Neuronal stem cell (in vitro differentiated cells): ENCODE measurements at regions not wholly inside any gene's neighbourhood (a gene's known extent, or its start where the extent isn't known, plus 50 kb on each side); places are given as distances from the start of the nearest gene placed in this dataset.

ENCODE experiments used
- DNase-seq: peaks from one replicate; pipeline ENCODE4 v3.0.0-alpha.2; 2013; ENCODE audit warnings: low spot score
- H2AFZ ChIP-seq: one replicate; pipeline ENCODE4 v1.6.1; 2013; ENCODE audit warnings: mild to moderate bottlenecking, low read length, inconsistent platforms
- H2AK5ac ChIP-seq: 2 replicates; pipeline ENCODE4 v1.6.1; 2013; ENCODE audit warnings: low read depth, mild to moderate bottlenecking, inconsistent platforms, low read length, moderate library complexity, mixed read lengths
- H2BK120ac ChIP-seq: 2 replicates; pipeline ENCODE4 v1.6.1; 2013; ENCODE audit warnings: low read depth, mild to moderate bottlenecking, inconsistent platforms, low read length, moderate library complexity, mixed read lengths
- H2BK12ac ChIP-seq: one replicate; pipeline ENCODE4 v1.6.1; 2013; ENCODE audit warnings: low read length, inconsistent platforms
- H2BK15ac ChIP-seq: 2 replicates; pipeline ENCODE4 v1.6.1; 2013; ENCODE audit warnings: mild to moderate bottlenecking, low read length, inconsistent platforms, mixed read lengths
- H2BK5ac ChIP-seq: one replicate; pipeline ENCODE4 v1.6.1; 2013; ENCODE audit warnings: inconsistent platforms, mild to moderate bottlenecking, low read length, moderate library complexity
- H3K14ac ChIP-seq: one replicate; pipeline ENCODE4 v1.6.1; 2013; ENCODE audit warnings: low read length, inconsistent platforms
- H3K18ac ChIP-seq: 2 replicates; pipeline ENCODE4 v1.6.1; 2013; ENCODE audit warnings: low read length, inconsistent platforms
- H3K23ac ChIP-seq: 2 replicates; pipeline ENCODE4 v1.6.1; 2013; ENCODE audit warnings: low read depth, mild to moderate bottlenecking, mixed read lengths, low read length, inconsistent platforms; ENCODE audit not compliant: poor library complexity
- H3K27ac ChIP-seq: replicated peaks from 3 replicates; pipeline ENCODE4 v1.5.1; 2013; ENCODE audit warnings: low read length, inconsistent platforms
- H3K27me3 ChIP-seq, 3 experiments: 2 replicates each; pipeline ENCODE4 v1.6.1; 2013; ENCODE audit warnings: low read length in 3 of 3, mild to moderate bottlenecking in 2 of 3, inconsistent platforms in 1 of 3, low read depth in 1 of 3, mixed read lengths in 1 of 3, moderate library complexity in 1 of 3; ENCODE audit not compliant: control insufficient read depth in 3 of 3, insufficient read depth in 3 of 3
- H3K36me3 ChIP-seq, 2 donors: replicated peaks in 1 of 2; 2 replicates each; pipeline ENCODE4 v1.6.1; 2013; ENCODE audit warnings: low read length in 2 of 2; ENCODE audit not compliant: control insufficient read depth in 2 of 2, insufficient read depth in 2 of 2
- H3K4ac ChIP-seq: 2 replicates; pipeline ENCODE4 v1.6.1; 2013; ENCODE audit warnings: inconsistent platforms, mild to moderate bottlenecking, low read length, moderate library complexity
- H3K4me1 ChIP-seq, 2 donors: 1 replicate in 1 of 2; 2 replicates in 1 of 2; pipeline ENCODE4 v1.6.1; 2013; ENCODE audit warnings: low read length in 2 of 2, low read depth in 1 of 2; ENCODE audit not compliant: control insufficient read depth in 2 of 2, insufficient read depth in 1 of 2
- H3K4me2 ChIP-seq: one replicate; pipeline ENCODE4 v1.6.1; 2013; ENCODE audit warnings: mild to moderate bottlenecking, low read length, inconsistent platforms; ENCODE audit not compliant: insufficient read depth, poor library complexity, severe bottlenecking
- H3K4me3 ChIP-seq, 2 donors: 2 replicates each; pipeline ENCODE4 v1.5.1; 2013; ENCODE audit warnings: low read length in 2 of 2, mild to moderate bottlenecking in 2 of 2, inconsistent platforms in 1 of 2, moderate library complexity in 1 of 2
- H3K79me1 ChIP-seq: one replicate; pipeline ENCODE4 v1.6.1; 2013; ENCODE audit warnings: low read depth, mild to moderate bottlenecking, inconsistent platforms, low read length, moderate library complexity
- H3K9ac ChIP-seq: one replicate; pipeline ENCODE4 v1.6.1; 2013; ENCODE audit warnings: mild to moderate bottlenecking, low read depth, low read length, inconsistent platforms; ENCODE audit not compliant: poor library complexity
- H3K9me3 ChIP-seq, 2 donors: replicated peaks in 1 of 2; 2 replicates each; pipeline versions ENCODE3 to v1.6.1; 2013; ENCODE audit warnings: low read length in 2 of 2, mild to moderate bottlenecking in 2 of 2, inconsistent platforms in 1 of 2, low read depth in 1 of 2, mixed read lengths in 1 of 2, moderate library complexity in 1 of 2; ENCODE audit not compliant: control insufficient read depth in 2 of 2, insufficient read depth in 1 of 2
- H4K8ac ChIP-seq: one replicate; pipeline ENCODE4 v1.6.1; 2013; ENCODE audit warnings: low read depth, mild to moderate bottlenecking, inconsistent platforms, low read length, moderate library complexity
- H4K91ac ChIP-seq: one replicate; pipeline ENCODE4 v1.6.1; 2013; ENCODE audit warnings: low read length, low read depth, mild to moderate bottlenecking, inconsistent platforms; ENCODE audit not compliant: poor library complexity
- WGBS, 2 donors: extraction: QIAGEN DNeasy Blood & Tissue Kit; methylation state at CpG; one replicate each; pipeline ENCODE4 v1.1.7; 2013; ENCODE audit warnings: missing lambda C conversion rate in 2 of 2, mixed read lengths in 1 of 2; ENCODE audit not compliant: insufficient read length in 2 of 2, insufficient replicate concordance in 1 of 2; ENCODE audit errors: extremely low coverage in 2 of 2; 5-methylcytosine and 5-hydroxymethylcytosine counted together

DNA sequence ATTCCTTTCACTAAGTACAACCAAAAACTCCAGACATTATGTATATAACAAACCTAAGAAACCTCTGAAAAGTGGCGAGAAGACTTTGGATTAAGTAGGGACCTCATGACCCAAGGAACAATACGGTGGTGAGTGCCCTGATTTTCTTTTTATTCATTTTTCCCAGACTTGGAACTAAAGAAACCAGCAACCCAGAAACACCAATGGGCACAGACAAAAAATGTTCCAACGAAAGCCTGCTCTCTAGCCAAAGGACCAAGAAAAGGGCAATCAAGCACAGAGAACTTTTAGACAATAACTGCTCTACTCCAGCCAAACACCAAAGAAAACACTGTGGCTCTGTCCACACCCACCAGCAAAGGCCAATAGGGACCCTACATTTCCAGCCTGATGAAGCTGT is 66.2 kb upstream of the SSBP2 start:
- Histone ChIP-seq H3K4me3 (no peak overlapping the region), H3K4me2 (no peak overlapping the region), H2AFZ (no peak overlapping the region), H3K4ac (no peak overlapping the region), H3K9me3 (no peaks in the 10 kb centered on the region), H4K91ac (no peak overlapping the region), H3K23ac (no peak overlapping the region), H3K36me3 (no peaks in the 10 kb centered on the region), H3K18ac (no peak overlapping the region), H3K27me3 (no peaks in the 10 kb centered on the region), H2BK12ac (no peak overlapping the region), H4K8ac (no peak overlapping the region), H2BK120ac (no peak overlapping the region), H3K14ac (no peak overlapping the region), H3K9ac (no peak overlapping the region), H3K4me1 (peaks cover 0 to 2% of the 10 kb centered on the region in 2 donors), H2BK15ac (no peak overlapping the region), H2BK5ac (no peak overlapping the region), H3K27ac (no peak overlapping the region), H2AK5ac (no peak overlapping the region), H3K79me1 (no peaks in the 10 kb centered on the region)
- no CpG with 5 or more reads among the region's 3 CpGs for WGBS, 2 donors
- no peak for DNase-seq

DNA sequence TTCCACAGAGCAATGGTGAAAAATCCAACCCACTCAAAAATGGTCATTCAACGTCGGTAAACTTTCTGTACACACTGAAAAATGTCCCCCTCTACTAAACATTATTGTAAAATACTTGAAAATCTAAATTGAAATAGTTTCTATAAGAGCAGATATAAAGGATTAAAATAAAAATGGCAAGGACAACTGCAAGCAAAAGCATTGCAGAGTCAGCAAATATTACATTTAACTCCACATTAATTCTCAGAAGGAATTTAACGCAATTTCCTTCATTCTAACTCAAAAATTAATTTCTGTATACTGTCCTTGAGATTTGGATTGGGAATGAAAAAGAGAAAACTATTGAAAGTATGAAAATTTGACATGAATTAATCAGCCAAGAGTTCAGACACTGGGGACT is 64.4 kb upstream of the SSBP2 start:
- no peak overlapping the region for H3K27ac ChIP-seq
- H3K4me2 ChIP-seq: no peak overlapping the region
- no peak overlapping the region for H3K14ac ChIP-seq
- no peak overlapping the region for H2AK5ac ChIP-seq
- no peaks in the 10 kb centered on the region for H3K36me3 ChIP-seq
- H3K4ac ChIP-seq: no peak overlapping the region
- H4K8ac ChIP-seq: no peak overlapping the region
- DNase-seq: no peak
- H4K91ac ChIP-seq: no peak overlapping the region
- H3K9ac ChIP-seq: no peak overlapping the region
- no peak overlapping the region for H2BK12ac ChIP-seq
- no peak overlapping the region for H2BK15ac ChIP-seq
- no peaks in the 10 kb centered on the region for H3K9me3 ChIP-seq
- H2BK120ac ChIP-seq: no peak overlapping the region
- H3K4me1 ChIP-seq: peaks cover 0 to 2% of the 10 kb centered on the region in 2 donors
- no peaks in the 10 kb centered on the region for H3K79me1 ChIP-seq
- no peaks in the 10 kb centered on the region for H3K27me3 ChIP-seq
- H3K18ac ChIP-seq: no peak overlapping the region
- H2AFZ ChIP-seq: no peak overlapping the region
- no peak overlapping the region for H3K4me3 ChIP-seq
- H2BK5ac ChIP-seq: no peak overlapping the region
- no peak overlapping the region for H3K23ac ChIP-seq
- WGBS, 2 donors: no CpG with 5 or more reads among the region's 3 CpGs

DNA sequence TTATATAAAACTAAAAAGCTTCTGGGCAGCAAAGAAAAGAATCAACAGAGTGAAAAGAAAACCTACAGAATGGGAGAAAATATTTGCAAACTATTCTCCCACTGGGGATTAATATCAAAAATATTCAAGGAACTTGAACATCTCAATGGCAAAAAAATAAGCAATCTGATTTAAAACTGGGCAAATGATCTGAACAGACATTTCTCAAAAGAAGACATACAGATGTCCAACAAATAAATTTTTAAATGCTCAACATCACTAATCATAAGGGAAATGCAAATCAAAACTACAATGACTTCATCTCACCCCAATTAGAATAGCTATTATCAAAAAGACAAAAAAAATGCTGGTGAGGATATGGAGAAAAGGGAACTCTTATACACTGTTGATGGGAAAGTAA is 57.2 kb upstream of the SSBP2 start:
- H3K79me1 ChIP-seq: no peaks in the 10 kb centered on the region
- peaks cover 0 to 2% of the 10 kb centered on the region in 2 donors for H3K9me3 ChIP-seq
- H3K9ac ChIP-seq: no peak overlapping the region
- H2AK5ac ChIP-seq: no peak overlapping the region
- no peaks in the 10 kb centered on the region for H3K36me3 ChIP-seq
- no peak overlapping the region for H2BK15ac ChIP-seq
- no peak overlapping the region for H3K27ac ChIP-seq
- H3K18ac ChIP-seq: no peak overlapping the region
- H3K23ac ChIP-seq: no peak overlapping the region
- no peaks in the 10 kb centered on the region for H3K27me3 ChIP-seq
- H3K14ac ChIP-seq: no peak overlapping the region
- DNase-seq: no peak
- no peak overlapping the region for H3K4me3 ChIP-seq
- H4K91ac ChIP-seq: no peak overlapping the region
- H4K8ac ChIP-seq: no peak overlapping the region
- no peak overlapping the region for H2AFZ ChIP-seq
- H3K4me1 ChIP-seq: no peaks in the 10 kb centered on the region
- H2BK12ac ChIP-seq: no peak overlapping the region
- no peak overlapping the region for H3K4me2 ChIP-seq
- H2BK5ac ChIP-seq: no peak overlapping the region
- H3K4ac ChIP-seq: no peak overlapping the region
- no peak overlapping the region for H2BK120ac ChIP-seq

DNA sequence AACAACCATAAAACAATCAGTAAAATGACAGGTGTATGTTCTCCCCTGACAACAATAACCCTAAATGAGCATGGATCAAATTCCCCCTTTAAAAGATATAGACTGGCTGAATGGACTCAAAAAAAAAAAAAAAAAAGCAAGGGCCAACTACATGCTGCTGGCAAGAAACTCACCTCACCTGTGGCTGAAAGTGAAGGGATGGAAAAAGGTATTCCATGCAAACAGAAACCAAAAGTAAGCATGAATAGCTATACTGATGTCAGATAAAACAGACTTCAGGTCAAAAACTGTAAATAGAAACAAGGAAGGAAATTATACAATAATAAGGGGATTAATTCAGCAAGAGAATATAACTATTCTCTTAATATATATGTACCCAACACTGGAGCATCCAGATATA is 54.2 kb upstream of the SSBP2 start:
- H3K4me3 ChIP-seq: no peak overlapping the region
- H3K23ac ChIP-seq: no peak overlapping the region
- no peak overlapping the region for H3K4me2 ChIP-seq
- H3K9me3 ChIP-seq: peaks cover 0 to 2% of the 10 kb centered on the region in 2 donors
- no peak overlapping the region for H2AFZ ChIP-seq
- H4K8ac ChIP-seq: no peak overlapping the region
- DNase-seq: no peak
- H3K9ac ChIP-seq: no peak overlapping the region
- no peak overlapping the region for H2BK120ac ChIP-seq
- H4K91ac ChIP-seq: no peak overlapping the region
- H3K27me3 ChIP-seq: no peaks in the 10 kb centered on the region
- H3K18ac ChIP-seq: no peak overlapping the region
- no peak overlapping the region for H2BK15ac ChIP-seq
- no peak overlapping the region for H2BK12ac ChIP-seq
- no peak overlapping the region for H3K14ac ChIP-seq
- no peak overlapping the region for H2AK5ac ChIP-seq
- H3K79me1 ChIP-seq: no peaks in the 10 kb centered on the region
- no peaks in the 10 kb centered on the region for H3K36me3 ChIP-seq
- H3K27ac ChIP-seq: no peak overlapping the region
- no peak overlapping the region for H2BK5ac ChIP-seq
- no peaks in the 10 kb centered on the region for H3K4me1 ChIP-seq
- H3K4ac ChIP-seq: no peak overlapping the region
